ENCODE measurements at regions not wholly inside any gene's neighbourhood (a gene's known extent, or its start where the extent isn't known, plus 50 kb on each side); places are given as distances from the start of the nearest gene placed in this dataset.
A peak's percentile ranks its signal among the peaks of the same experiment; 100 is the strongest.
"Not testable (repeated sequence)": the region's sequence is repeated elsewhere in the genome, so short reads cannot be mapped to it uniquely, and the experiment has no call there.

GRCh38 chr7:46603296-46603752, 682.3 kb upstream of the IGFBP3 start:
- TF ChIP-seq POLR2A (IDR thresholded peaks at IDR 0.05): no peak
- TF ChIP-seq CTCF (IDR thresholded peaks at IDR 0.05 in 4 of 5, conservative IDR thresholded peaks at IDR 0.05 in 1 of 5): no peak
- Histone ChIP-seq H3K36me3 (no peaks in the 10 kb centered on the region), H3K4me1 (peaks cover 23 to 32% of the 10 kb centered on the region in 2 donors), H3K4me3 (no peak overlapping the region), H3K27me3 (no peaks in the 10 kb centered on the region), H3K27ac (peak overlapping the region; percentile 72 to 90 (median 77)), H3K9me3 (no peaks in the 10 kb centered on the region)
- ATAC-seq (peak; percentile 68 to 85), DNase-seq (peak in 1 of 2 donors; percentile 75)
- in situ Hi-C loops (cut with MboI; ENCODE audit: low sequenced_read_pairs in 4 of 4): loop anchor here in 1 of 4 donors (5.0 kb wide), 1 partner anchor 681 kb away; the partner anchor contains the start of gene IGFBP3
- intact Hi-C loops (cut with DNase I; ENCODE audit: low total_unique reads): loop anchor here (5.0 to 10.0 kb wide), 4 partner anchors 174 to 679 kb away; partner anchors contain the start of gene IGFBP3

GRCh38 chr7:46600340-46600739, 679.3 kb upstream of the IGFBP3 start:
- intact Hi-C loops (cut with DNase I; ENCODE audit: low total_unique reads) (loop anchor here (2.0 to 10.0 kb wide), 5 partner anchors 18 to 676 kb away; partner anchors contain the start of gene IGFBP3), in situ Hi-C loops (cut with MboI; ENCODE audit: low sequenced_read_pairs in 4 of 4) (loop anchor here in 1 of 4 donors (5.0 kb wide), 1 partner anchor 678 kb away; the partner anchor contains the start of gene IGFBP3)
- Histone ChIP-seq H3K27ac (peak overlapping the region; percentile 53 to 81 (median 56)), H3K4me1 (peaks cover 23 to 31% of the 10 kb centered on the region in 2 donors), H3K4me3 (no peak overlapping the region), H3K36me3 (no peaks in the 10 kb centered on the region), H3K27me3 (no peaks in the 10 kb centered on the region), H3K9me3 (no peaks in the 10 kb centered on the region)
- TF ChIP-seq CTCF (IDR thresholded peaks at IDR 0.05 in 4 of 5, conservative IDR thresholded peaks at IDR 0.05 in 1 of 5): no peak
- TF ChIP-seq POLR2A (IDR thresholded peaks at IDR 0.05): no peak
- DNase-seq (peak; percentile 58 to 77), ATAC-seq (peak; percentile 20 to 59)

GRCh38 chr7:46594831-46595230, 673.8 kb upstream of the IGFBP3 start:
- in situ Hi-C loops (cut with MboI; ENCODE audit: low sequenced_read_pairs in 4 of 4); H3K27ac ChIP-seq; H3K36me3 ChIP-seq; H3K4me3 ChIP-seq; DNase-seq; ATAC-seq; H3K9me3 ChIP-seq; intact Hi-C loops (cut with DNase I; ENCODE audit: low total_unique reads); H3K4me1 ChIP-seq; H3K27me3 ChIP-seq: not testable (repeated sequence)

GRCh38 chr7:46590918-46591905, 670.1 kb upstream of the IGFBP3 start:
- H3K36me3 ChIP-seq; ATAC-seq; H3K4me1 ChIP-seq; DNase-seq; H3K27me3 ChIP-seq; H3K27ac ChIP-seq; intact Hi-C loops (cut with DNase I; ENCODE audit: low total_unique reads); H3K4me3 ChIP-seq; H3K9me3 ChIP-seq; in situ Hi-C loops (cut with MboI; ENCODE audit: low sequenced_read_pairs in 4 of 4): not testable (repeated sequence)

GRCh38 chr7:46589286-46589685, 668.2 kb upstream of the IGFBP3 start:
- Histone ChIP-seq H3K36me3 (no peaks in the 10 kb centered on the region), H3K4me1 (no peaks in the 10 kb centered on the region)
- in situ Hi-C loops (cut with MboI; ENCODE audit: low sequenced_read_pairs in 4 of 4): no loop called here

More at GRCh38 chr7:46589286-46589685, 668.2 kb upstream of the IGFBP3 start:
- H3K4me3 ChIP-seq: no peak overlapping the region
- H3K27me3 ChIP-seq: no peaks in the 10 kb centered on the region
- intact Hi-C loops (cut with DNase I; ENCODE audit: low total_unique reads): loop anchor here (10.0 kb wide), 1 partner anchor 656 kb away; no protein-coding TSS in a partner anchor
- no peaks in the 10 kb centered on the region for H3K9me3 ChIP-seq
- DNase-seq (no peak), ATAC-seq (no peak)
- no peak overlapping the region for H3K27ac ChIP-seq
- TF ChIP-seq POLR2A (IDR thresholded peaks at IDR 0.05) (no peak), CTCF (IDR thresholded peaks at IDR 0.05 in 4 of 5, conservative IDR thresholded peaks at IDR 0.05 in 1 of 5) (no peak)
